ENCODE measurements at regions not wholly inside any gene's neighbourhood (a gene's known extent, or its start where the extent isn't known, plus 50 kb on each side); places are given as distances from the start of the nearest gene placed in this dataset.

DNA sequence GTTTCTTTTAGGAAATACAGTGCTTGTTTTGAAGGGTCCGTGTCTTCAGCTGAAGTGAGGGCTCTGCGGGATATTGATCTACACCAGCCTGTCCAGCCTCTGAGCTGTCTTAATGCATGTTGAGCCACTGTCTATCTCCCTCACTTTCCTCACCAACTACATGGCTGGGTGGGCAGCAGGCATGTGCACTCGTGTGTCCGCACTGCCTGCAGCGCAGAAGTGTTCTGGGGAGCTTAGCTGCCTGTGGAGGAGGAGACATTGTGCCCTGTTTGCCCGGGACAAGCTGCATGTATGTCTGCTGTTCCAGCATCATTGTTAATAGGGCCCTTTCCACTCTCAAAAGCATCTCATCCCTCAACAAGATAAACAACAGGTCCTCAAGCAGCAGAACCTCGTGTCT is 133.1 kb upstream of the EEPD1 start:
- no peak overlapping the region for H3K4me2 ChIP-seq
- 0 out of 3 replicates have a peak, but pooled peaks cover 7% of the 10 kb centered on the region for H3K4me1 ChIP-seq
- no peaks in the 10 kb centered on the region for H3K9me3 ChIP-seq
- WGBS (ENCODE audit: missing lambda C conversion rate), result 87% methylated on average over 7 of the region's 7 CpGs
- DNase-seq (ENCODE audit: low read depth in 1 of 2, low spot score in 1 of 2), result no peak
- H3K27ac ChIP-seq, result no peak overlapping the region
- ATAC-seq, result no peak
- no peak for FAIRE-seq
- ChIA-PET POLR2A (no interaction called here), CTCF (interaction anchor here (1.1 to 2.2 kb wide), 3 partner anchors 11 to 262 kb away, joined by 3 to 6 read pairs (median 3); no protein-coding TSS in a partner anchor)
- TF ChIP-seq REST (IDR thresholded peaks at IDR 0.05) (no peak), ATOH8 (CRISPR knock-in tag; IDR thresholded peaks at IDR 0.05; ENCODE audit: low read depth) (no peak), HDAC2 (IDR thresholded peaks at IDR 0.05) (no peak), RCOR1 (IDR thresholded peaks at IDR 0.05; ENCODE audit: low read depth, low read length) (no peak), NR3C1 (IDR thresholded peaks at IDR 0.05) (no peak), ZNF302 (CRISPR knock-in tag; IDR thresholded peaks at IDR 0.05) (no peak)
- TF ChIP-seq, protein P1, sequence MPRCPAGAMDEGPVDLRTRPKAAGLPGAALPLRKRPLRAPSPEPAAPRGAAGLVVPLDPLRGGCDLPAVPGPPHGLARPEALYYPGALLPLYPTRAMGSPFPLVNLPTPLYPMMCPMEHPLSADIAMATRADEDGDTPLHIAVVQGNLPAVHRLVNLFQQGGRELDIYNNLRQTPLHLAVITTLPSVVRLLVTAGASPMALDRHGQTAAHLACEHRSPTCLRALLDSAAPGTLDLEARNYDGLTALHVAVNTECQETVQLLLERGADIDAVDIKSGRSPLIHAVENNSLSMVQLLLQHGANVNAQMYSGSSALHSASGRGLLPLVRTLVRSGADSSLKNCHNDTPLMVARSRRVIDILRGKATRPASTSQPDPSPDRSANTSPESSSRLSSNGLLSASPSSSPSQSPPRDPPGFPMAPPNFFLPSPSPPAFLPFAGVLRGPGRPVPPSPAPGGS (IDR thresholded peaks at IDR 0.05), result no peak
- TF ChIP-seq, protein P2, sequence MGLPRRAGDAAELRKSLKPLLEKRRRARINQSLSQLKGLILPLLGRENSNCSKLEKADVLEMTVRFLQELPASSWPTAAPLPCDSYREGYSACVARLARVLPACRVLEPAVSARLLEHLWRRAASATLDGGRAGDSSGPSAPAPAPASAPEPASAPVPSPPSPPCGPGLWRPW (IDR thresholded peaks at IDR 0.05), result no peak
- no peak overlapping the region for H3K4me3 ChIP-seq

GRCh38 chr7:36021367-36021766 is 131.7 kb upstream of the EEPD1 start:
- FAIRE-seq (no peak), DNase-seq (ENCODE audit: low read depth in 1 of 2, low spot score in 1 of 2) (peak in 1 of 2 experiments; percentile 36), ATAC-seq (peak; percentile 60 to 75; a peak in 4 of 6 replicates)
- Histone ChIP-seq H3K4me3 (no peak overlapping the region), H3K4me2 (no peak overlapping the region), H3K9me3 (no peaks in the 10 kb centered on the region), H3K4me1 (0 out of 3 replicates have a peak, but pooled peaks cover 4% of the 10 kb centered on the region), H3K27ac (no peak overlapping the region; a peak in 1 of 6 replicates)
- POLR2A ChIA-PET, result no interaction called here
- peak; percentile 66 to 69 for TF ChIP-seq RAD21 (conservative IDR thresholded peaks at IDR 0.05 in 1 of 2, IDR thresholded peaks at IDR 0.05 in 1 of 2)
- TF ChIP-seq HOXB13 (CRISPR knock-in tag; IDR thresholded peaks at IDR 0.05; ENCODE audit: low read depth), result no peak
- TF ChIP-seq, protein P2 (IDR thresholded peaks at IDR 0.05), result no peak
- TF ChIP-seq, protein P3, sequence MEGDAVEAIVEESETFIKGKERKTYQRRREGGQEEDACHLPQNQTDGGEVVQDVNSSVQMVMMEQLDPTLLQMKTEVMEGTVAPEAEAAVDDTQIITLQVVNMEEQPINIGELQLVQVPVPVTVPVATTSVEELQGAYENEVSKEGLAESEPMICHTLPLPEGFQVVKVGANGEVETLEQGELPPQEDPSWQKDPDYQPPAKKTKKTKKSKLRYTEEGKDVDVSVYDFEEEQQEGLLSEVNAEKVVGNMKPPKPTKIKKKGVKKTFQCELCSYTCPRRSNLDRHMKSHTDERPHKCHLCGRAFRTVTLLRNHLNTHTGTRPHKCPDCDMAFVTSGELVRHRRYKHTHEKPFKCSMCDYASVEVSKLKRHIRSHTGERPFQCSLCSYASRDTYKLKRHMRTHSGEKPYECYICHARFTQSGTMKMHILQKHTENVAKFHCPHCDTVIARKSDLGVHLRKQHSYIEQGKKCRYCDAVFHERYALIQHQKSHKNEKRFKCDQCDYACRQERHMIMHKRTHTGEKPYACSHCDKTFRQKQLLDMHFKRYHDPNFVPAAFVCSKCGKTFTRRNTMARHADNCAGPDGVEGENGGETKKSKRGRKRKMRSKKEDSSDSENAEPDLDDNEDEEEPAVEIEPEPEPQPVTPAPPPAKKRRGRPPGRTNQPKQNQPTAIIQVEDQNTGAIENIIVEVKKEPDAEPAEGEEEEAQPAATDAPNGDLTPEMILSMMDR (IDR thresholded peaks at IDR 0.05), result peak; percentile 50
- TF ChIP-seq RNF2 (IDR thresholded peaks at IDR 0.05; ENCODE audit: borderline replicate concordance, low read depth), result no peak
- TF ChIP-seq SMC3 (IDR thresholded peaks at IDR 0.05), result peak; percentile 57; the same call in 2 of the 3 replicates
- no peak for TF ChIP-seq FOSB (CRISPR knock-in tag; IDR thresholded peaks at IDR 0.05)
- CTCF ChIA-PET, result interaction anchor here (0.7 to 1.6 kb wide), 10 partner anchors 8 to 346 kb away, joined by 3 to 9 read pairs (median 4); a partner anchor contains a TSS
- 41% methylated on average over 5 of the region's 5 CpGs for WGBS (ENCODE audit: missing lambda C conversion rate)
